Sigmoid colon (tissue), 4 donors: ENCODE measurements at regions not wholly inside any gene's neighbourhood (a gene's known extent, or its start where the extent isn't known, plus 50 kb on each side); places are given as distances from the start of the nearest gene placed in this dataset.

ENCODE experiments used
- EP300 ChIP-seq, 4 donors: sonication (generic); formaldehyde crosslinking; IDR thresholded peaks; one replicate each; pipeline ENCODE4 v1.6.1; 2017; ENCODE audit warnings: antibody characterized with exemption in 4 of 4
- POLR2A ChIP-seq, 2 donors: fragments of 450-650 bp; IDR thresholded peaks; one replicate each; pipeline ENCODE4 v1.6.1; 2016; ENCODE audit warnings: antibody characterized with exemption in 2 of 2, mild to moderate bottlenecking in 2 of 2, moderate library complexity in 2 of 2
- POLR2AphosphoS5 ChIP-seq, 4 donors: sonication (generic); formaldehyde crosslinking; IDR thresholded peaks; one replicate each; pipeline ENCODE4 v1.6.1; 2017; ENCODE audit warnings: antibody characterized with exemption in 4 of 4
- TF ChIP-seq, protein P1 (sequence below), 4 experiments: fragments of 450-650 bp in 3 of 4; fragments of 200-600 bp in 1 of 4; IDR thresholded peaks; one replicate each; pipeline ENCODE4 v1.5.1; 2016 to 2019; ENCODE audit warnings: antibody characterized with exemption in 4 of 4, mild to moderate bottlenecking in 3 of 4, moderate library complexity in 2 of 4

DNA sequence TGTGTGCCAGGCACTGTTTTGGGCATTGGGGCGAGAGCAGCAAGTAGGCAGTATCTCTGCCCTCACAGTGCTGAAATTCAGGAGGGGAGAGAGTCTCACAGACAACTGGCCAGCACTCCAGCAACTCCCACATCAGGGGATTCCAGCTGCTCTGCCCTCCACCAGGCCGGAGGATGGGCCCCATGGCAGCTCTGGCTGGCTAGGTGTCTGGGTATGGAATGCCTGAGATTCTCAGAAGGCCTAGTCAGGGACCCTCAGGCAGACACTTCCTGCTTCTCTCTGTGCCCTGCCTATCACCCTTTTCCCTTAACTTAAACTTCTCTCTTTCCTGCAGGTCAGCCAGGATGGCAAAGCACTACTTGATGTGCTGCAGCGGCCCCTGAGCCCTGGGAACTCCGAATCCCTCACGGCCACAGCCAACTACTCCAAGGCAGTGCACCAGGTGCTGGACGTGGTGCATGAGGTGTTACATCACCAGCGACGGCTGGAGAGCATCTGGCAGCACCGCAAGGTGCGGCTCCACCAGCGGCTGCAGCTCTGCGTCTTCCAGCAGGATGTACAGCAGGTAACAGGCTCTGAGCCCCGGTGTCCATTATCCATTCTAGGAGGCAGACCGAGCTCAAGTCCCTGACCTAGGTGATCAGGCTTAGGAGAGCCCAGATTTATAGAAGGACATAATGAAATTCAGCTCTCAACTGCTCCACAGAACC lies 342.2 kb upstream of the ROPN1 start:
- TF ChIP-seq POLR2AphosphoS5 (IDR thresholded peaks at IDR 0.05) (no peak), POLR2A (IDR thresholded peaks at IDR 0.05) (no peak), EP300 (IDR thresholded peaks at IDR 0.05) (no peak)
- TF ChIP-seq, protein P1, sequence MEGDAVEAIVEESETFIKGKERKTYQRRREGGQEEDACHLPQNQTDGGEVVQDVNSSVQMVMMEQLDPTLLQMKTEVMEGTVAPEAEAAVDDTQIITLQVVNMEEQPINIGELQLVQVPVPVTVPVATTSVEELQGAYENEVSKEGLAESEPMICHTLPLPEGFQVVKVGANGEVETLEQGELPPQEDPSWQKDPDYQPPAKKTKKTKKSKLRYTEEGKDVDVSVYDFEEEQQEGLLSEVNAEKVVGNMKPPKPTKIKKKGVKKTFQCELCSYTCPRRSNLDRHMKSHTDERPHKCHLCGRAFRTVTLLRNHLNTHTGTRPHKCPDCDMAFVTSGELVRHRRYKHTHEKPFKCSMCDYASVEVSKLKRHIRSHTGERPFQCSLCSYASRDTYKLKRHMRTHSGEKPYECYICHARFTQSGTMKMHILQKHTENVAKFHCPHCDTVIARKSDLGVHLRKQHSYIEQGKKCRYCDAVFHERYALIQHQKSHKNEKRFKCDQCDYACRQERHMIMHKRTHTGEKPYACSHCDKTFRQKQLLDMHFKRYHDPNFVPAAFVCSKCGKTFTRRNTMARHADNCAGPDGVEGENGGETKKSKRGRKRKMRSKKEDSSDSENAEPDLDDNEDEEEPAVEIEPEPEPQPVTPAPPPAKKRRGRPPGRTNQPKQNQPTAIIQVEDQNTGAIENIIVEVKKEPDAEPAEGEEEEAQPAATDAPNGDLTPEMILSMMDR (IDR thresholded peaks at IDR 0.05) = no peak
